GM12872 (cell line): ENCODE measurements at regions not wholly inside any gene's neighbourhood (a gene's known extent, or its start where the extent isn't known, plus 50 kb on each side); places are given as distances from the start of the nearest gene placed in this dataset.
A peak's percentile ranks its signal among the peaks of the same experiment; 100 is the strongest.

Experiments used
- TF ChIP-seq, protein P1 (sequence below): IDR thresholded peaks from 3 replicates; pipeline ENCODE4 v1.5.1; 2011; ENCODE audit warnings: low read depth, mild to moderate bottlenecking, low read length, moderate library complexity; ENCODE audit not compliant: insufficient read depth

DNA sequence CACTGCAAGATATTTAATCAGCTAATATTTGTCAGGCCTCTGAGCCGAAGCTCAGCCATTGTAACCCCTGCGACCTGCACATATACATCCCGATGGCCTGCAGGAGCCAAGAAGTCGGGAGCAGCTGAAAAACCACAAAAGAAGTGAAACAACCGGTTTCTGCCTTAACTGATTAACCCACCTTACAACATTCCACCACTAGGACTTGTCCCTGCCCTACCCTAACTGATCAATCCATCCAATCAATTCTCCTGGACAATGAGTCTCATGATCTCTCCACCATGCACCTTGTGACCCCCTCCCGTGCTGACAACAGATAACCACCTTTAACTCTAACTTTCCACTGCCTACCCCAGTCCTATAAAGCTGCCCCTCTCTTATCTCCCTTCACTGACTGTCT is 945.4 kb upstream of the GYPC start:
- TF ChIP-seq, protein P1, sequence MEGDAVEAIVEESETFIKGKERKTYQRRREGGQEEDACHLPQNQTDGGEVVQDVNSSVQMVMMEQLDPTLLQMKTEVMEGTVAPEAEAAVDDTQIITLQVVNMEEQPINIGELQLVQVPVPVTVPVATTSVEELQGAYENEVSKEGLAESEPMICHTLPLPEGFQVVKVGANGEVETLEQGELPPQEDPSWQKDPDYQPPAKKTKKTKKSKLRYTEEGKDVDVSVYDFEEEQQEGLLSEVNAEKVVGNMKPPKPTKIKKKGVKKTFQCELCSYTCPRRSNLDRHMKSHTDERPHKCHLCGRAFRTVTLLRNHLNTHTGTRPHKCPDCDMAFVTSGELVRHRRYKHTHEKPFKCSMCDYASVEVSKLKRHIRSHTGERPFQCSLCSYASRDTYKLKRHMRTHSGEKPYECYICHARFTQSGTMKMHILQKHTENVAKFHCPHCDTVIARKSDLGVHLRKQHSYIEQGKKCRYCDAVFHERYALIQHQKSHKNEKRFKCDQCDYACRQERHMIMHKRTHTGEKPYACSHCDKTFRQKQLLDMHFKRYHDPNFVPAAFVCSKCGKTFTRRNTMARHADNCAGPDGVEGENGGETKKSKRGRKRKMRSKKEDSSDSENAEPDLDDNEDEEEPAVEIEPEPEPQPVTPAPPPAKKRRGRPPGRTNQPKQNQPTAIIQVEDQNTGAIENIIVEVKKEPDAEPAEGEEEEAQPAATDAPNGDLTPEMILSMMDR, result no peak

DNA sequence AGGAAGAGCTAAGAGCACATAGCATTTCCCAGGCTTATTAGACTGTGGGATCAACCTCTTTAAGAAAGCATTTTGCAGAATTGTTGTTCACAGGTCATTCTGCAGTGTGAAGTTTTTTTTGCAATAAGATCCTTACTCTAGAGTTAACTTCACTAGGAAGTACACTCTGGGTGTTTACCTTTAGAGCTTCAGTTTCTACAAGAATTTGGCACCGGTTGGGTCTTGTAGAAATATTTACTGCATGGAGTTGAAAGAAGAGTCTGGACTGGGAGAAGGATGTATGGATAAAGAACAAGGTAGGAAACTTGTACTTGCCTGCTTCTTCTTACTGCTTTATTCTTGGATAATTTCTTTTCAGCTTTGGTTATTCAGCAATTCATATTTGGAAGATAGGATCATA is 944.9 kb upstream of the GYPC start:
- TF ChIP-seq, protein P1, result no peak

DNA sequence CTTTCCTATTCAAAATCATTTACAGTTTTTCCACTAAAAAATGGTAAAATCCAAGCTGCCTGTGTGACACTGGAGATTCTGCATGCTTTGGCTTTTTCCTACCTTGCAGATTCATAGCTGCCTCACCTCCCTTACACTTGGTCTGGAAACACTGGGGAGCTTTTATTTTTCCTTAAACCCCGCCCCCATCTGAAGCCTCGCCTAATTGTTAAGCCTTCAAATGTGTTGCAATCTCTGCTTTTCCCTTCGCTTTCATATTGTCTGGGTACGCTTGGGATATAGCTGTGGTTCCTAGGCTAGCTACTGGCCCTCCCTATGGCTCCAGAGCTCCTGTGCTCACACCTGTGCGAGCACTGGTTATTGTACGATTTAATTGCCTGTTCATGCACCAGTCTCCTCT is 942.4 kb upstream of the GYPC start:
- TF ChIP-seq, protein P1, result no peak

DNA sequence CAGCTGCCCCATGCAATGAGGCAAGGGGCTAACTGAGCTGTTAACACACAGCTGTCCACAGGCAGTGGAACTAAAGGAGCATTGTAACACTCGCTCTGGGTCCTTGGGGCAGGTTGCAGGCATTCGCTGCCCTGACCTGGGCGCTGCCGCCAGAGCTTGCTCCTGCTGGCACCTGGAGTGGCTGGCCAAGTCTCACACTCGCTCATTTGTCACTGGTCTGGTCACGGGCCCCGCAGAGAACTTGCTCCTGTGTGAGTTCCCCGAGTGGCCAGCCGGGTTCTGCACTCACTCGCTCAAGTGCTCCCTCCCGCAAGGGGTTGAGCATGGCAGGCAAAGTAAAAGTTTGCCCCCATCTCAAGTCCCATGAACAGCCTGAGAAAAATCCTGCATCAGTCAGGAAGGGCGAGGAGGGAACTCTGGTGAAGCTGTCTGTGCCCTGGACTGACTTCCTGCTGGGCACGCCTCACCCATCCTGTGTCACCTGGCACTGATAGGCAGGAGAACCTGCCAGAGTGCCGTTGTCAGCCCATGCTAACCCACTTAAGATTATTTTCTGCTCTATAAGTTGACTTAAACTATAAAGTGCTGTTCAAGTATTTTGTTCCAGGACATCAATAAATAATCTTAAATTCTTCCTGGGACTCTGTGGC is 934.8 kb upstream of the GYPC start:
- TF ChIP-seq, protein P1, result no peak

DNA sequence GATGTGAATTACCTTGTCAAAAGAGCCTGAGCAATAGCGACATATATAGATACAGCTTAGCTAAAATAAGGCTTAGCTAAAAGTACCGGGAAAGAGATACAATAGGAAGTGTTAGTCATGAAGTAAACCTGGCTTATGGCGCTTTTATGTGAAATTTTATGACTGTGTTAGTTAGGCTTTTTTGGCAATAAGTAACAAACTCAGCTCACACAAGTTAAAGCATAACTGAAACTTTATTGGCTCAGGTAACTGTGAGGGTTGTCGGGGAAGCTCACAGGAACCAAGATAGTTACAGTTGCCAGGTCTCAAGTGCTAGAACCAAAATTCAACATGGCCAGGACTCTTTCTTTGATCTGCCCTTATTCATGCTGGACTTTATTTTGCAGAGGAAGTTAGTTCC is 925.0 kb upstream of the GYPC start:
- TF ChIP-seq, protein P1, result no peak

DNA sequence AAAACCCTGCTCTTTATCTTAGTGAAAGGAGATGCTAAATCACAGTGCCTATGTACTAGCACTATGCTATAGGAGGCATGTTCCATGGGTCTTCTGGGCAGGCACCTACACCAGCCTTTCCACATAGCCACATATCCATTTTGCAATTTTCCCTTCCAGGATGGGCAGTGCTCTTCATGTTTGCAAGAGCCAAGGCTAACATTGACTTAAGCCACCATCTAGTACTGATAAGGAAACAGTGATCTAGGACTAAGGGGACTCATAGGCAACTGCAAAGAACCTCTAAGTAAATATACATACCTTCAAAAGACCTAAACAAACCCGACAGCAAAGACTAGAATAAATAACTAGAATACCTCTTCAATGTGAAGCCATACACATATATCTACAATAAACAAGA is 919.7 kb upstream of the GYPC start:
- TF ChIP-seq, protein P1, result no peak

DNA sequence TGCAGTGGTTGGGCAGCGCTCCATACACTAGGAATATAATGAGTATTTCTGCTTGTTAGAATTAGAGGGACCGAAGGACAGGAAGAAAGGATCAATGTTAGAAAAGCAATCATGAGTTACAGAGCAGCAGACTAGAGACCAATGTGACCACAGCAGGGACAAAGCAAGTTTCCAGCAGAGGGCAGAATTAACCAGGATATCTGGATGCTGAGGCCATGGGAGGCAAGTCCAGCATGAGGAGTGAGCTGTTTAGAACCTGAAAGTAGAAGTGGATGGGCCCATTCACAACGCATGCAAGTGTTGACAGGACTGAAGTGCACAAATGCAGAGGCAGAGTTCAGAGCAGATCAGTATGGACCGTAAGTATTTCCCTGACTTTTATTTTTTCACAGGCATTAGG is 910.4 kb upstream of the GYPC start:
- TF ChIP-seq, protein P1, result peak; percentile 20; the same call in 1 of the 3 replicates
